Thymus (tissue), 11 donors: ENCODE measurements at regions not wholly inside any gene's neighbourhood (a gene's known extent, or its start where the extent isn't known, plus 50 kb on each side); places are given as distances from the start of the nearest gene placed in this dataset.

Source experiments
- DNase-seq, 9 donors: peaks; one replicate each; pipeline ENCODE4 v3.0.0-alpha.2; 2013; ENCODE audit warnings: low spot score in 9 of 9, low read depth in 6 of 9, missing footprints in 1 of 9
- H3K27ac ChIP-seq, 2 donors: one replicate each; pipeline ENCODE4 v1.5.1; 2013; ENCODE audit warnings: control low read depth in 1 of 2, low read depth in 1 of 2, low read length in 1 of 2, mild to moderate bottlenecking in 1 of 2, moderate library complexity in 1 of 2
- H3K27me3 ChIP-seq, 2 donors: one replicate each; pipeline ENCODE4 v1.5.1; 2013; ENCODE audit warnings: low read length in 1 of 2; ENCODE audit not compliant: control insufficient read depth in 2 of 2, insufficient read depth in 1 of 2
- H3K36me3 ChIP-seq, 2 donors: one replicate each; pipeline ENCODE4 v1.5.1; 2013; ENCODE audit warnings: low read length in 1 of 2, mild to moderate bottlenecking in 1 of 2, moderate library complexity in 1 of 2; ENCODE audit not compliant: control insufficient read depth in 2 of 2, insufficient read depth in 2 of 2
- H3K4me1 ChIP-seq, 2 donors: one replicate each; pipeline ENCODE4 v1.5.1; 2013; ENCODE audit warnings: low read length in 2 of 2; ENCODE audit not compliant: control insufficient read depth in 2 of 2, insufficient read depth in 2 of 2
- H3K4me3 ChIP-seq, 2 donors: one replicate each; pipeline ENCODE4 v1.5.1; 2013; ENCODE audit warnings: low read length in 2 of 2, control low read depth in 1 of 2, mild to moderate bottlenecking in 1 of 2
- H3K9me3 ChIP-seq, 2 donors: one replicate each; pipeline ENCODE4 v1.5.1; 2013; ENCODE audit warnings: low read length in 1 of 2, mild to moderate bottlenecking in 1 of 2; ENCODE audit not compliant: control insufficient read depth in 2 of 2, insufficient read depth in 1 of 2
- WGBS: extraction: QIAGEN DNeasy Blood & Tissue Kit; methylation state at CpG from one replicate; pipeline ENCODE4 v1.1.7; 2013; 5-methylcytosine and 5-hydroxymethylcytosine counted together
- donor health status: healthy.

GRCh38 chr12:111154147-111154834 lies 214.6 kb downstream of the PHETA1 start:
- no peaks in the 10 kb centered on the region for H3K36me3 ChIP-seq
- no peak overlapping the region for H3K4me3 ChIP-seq
- H3K27ac ChIP-seq, result no peak overlapping the region
- H3K27me3 ChIP-seq, result peaks cover 0 to 13% of the 10 kb centered on the region in 2 donors
- H3K4me1 ChIP-seq, result no peaks in the 10 kb centered on the region
- DNase-seq, result no peak
- no peaks in the 10 kb centered on the region for H3K9me3 ChIP-seq
- 91% methylated on average over 19 of the region's 19 CpGs for WGBS

- Histone ChIP-seq H3K9me3 (no peaks in the 10 kb centered on the region), H3K27me3 (peaks cover 0 to 13% of the 10 kb centered on the region in 2 donors), H3K27ac (no peak overlapping the region), H3K36me3 (no peaks in the 10 kb centered on the region), H3K4me3 (no peak overlapping the region), H3K4me1 (no peaks in the 10 kb centered on the region)
- no peak for DNase-seq
- 96% methylated on average over 10 of the region's 10 CpGs for WGBS
Observed at GRCh38 chr12:111152561-111152960, 216.3 kb downstream of the PHETA1 start.

- H3K36me3 ChIP-seq, result no peaks in the 10 kb centered on the region
- no peaks in the 10 kb centered on the region for H3K9me3 ChIP-seq
- peaks cover 0 to 13% of the 10 kb centered on the region in 2 donors for H3K27me3 ChIP-seq
- H3K4me1 ChIP-seq, result no peaks in the 10 kb centered on the region
- no peak for DNase-seq
- WGBS, result 84% methylated on average over 20 of the region's 20 CpGs
- no peak overlapping the region for H3K27ac ChIP-seq
- H3K4me3 ChIP-seq, result no peak overlapping the region
Observed at GRCh38 chr12:111150921-111151840, 217.7 kb downstream of the PHETA1 start.

GRCh38 chr12:111150360-111150759 lies 218.5 kb downstream of the PHETA1 start:
- H3K9me3 ChIP-seq, result no peaks in the 10 kb centered on the region
- H3K36me3 ChIP-seq, result no peaks in the 10 kb centered on the region
- WGBS, result 8% methylated on average over 7 of the region's 7 CpGs
- no peaks in the 10 kb centered on the region for H3K4me1 ChIP-seq
- H3K4me3 ChIP-seq, result no peak overlapping the region
- no peak overlapping the region for H3K27ac ChIP-seq
- H3K27me3 ChIP-seq, result peaks cover 0 to 13% of the 10 kb centered on the region in 2 donors
- DNase-seq, result no peak

GRCh38 chr12:111149299-111149698 lies 219.6 kb downstream of the PHETA1 start:
- Histone ChIP-seq H3K27me3 (peaks cover 0 to 13% of the 10 kb centered on the region in 2 donors), H3K4me3 (no peak overlapping the region), H3K9me3 (no peaks in the 10 kb centered on the region), H3K36me3 (no peaks in the 10 kb centered on the region), H3K4me1 (no peaks in the 10 kb centered on the region), H3K27ac (no peak overlapping the region)
- no peak for DNase-seq
- 90% methylated on average over 4 of the region's 4 CpGs for WGBS

- Histone ChIP-seq H3K4me1 (no peaks in the 10 kb centered on the region), H3K4me3 (no peak overlapping the region), H3K27me3 (peaks cover 0 to 13% of the 10 kb centered on the region in 2 donors), H3K9me3 (no peaks in the 10 kb centered on the region), H3K27ac (no peak overlapping the region), H3K36me3 (no peaks in the 10 kb centered on the region)
- WGBS, result 97% methylated on average over 6 of the region's 6 CpGs
- DNase-seq, result no peak
Observed at GRCh38 chr12:111148005-111148404, 220.9 kb downstream of the PHETA1 start.

- Histone ChIP-seq H3K4me3 (no peak overlapping the region), H3K9me3 (no peaks in the 10 kb centered on the region), H3K27ac (no peak overlapping the region), H3K27me3 (no peaks in the 10 kb centered on the region), H3K36me3 (no peaks in the 10 kb centered on the region), H3K4me1 (no peaks in the 10 kb centered on the region)
- DNase-seq, result no peak
- 92% methylated on average over 11 of the region's 11 CpGs for WGBS
Observed at GRCh38 chr12:111143271-111143670, 222.9 kb upstream of the MYL2 start.

- DNase-seq, result no peak
- 91% methylated on average over 1 of the region's 1 CpG for WGBS
- Histone ChIP-seq H3K4me1 (no peaks in the 10 kb centered on the region), H3K36me3 (no peaks in the 10 kb centered on the region), H3K27ac (no peak overlapping the region), H3K9me3 (no peaks in the 10 kb centered on the region), H3K27me3 (no peaks in the 10 kb centered on the region), H3K4me3 (no peak overlapping the region)
Observed at GRCh38 chr12:111141205-111141604, 220.8 kb upstream of the MYL2 start.

GRCh38 chr12:111138016-111138415 lies 217.6 kb upstream of the MYL2 start:
- Histone ChIP-seq H3K4me1 (no peaks in the 10 kb centered on the region), H3K36me3 (no peaks in the 10 kb centered on the region), H3K9me3 (no peaks in the 10 kb centered on the region), H3K4me3 (no peak overlapping the region), H3K27ac (no peak overlapping the region), H3K27me3 (no peaks in the 10 kb centered on the region)
- no peak for DNase-seq
- 87% methylated on average over 8 of the region's 8 CpGs for WGBS
